DOHH2 (cell line): ENCODE measurements at regions not wholly inside any gene's neighbourhood (a gene's known extent, or its start where the extent isn't known, plus 50 kb on each side); places are given as distances from the start of the nearest gene placed in this dataset.

Experiments used
- H3F3A ChIP-seq: fragments of 200-600 bp; sonication (generic), shearing (Covaris generic); 2 replicates; pipeline ENCODE4 v1.6.0; 2016; ENCODE audit warnings: antibody characterized with exemption, mild to moderate bottlenecking; ENCODE audit not compliant: control insufficient read depth, insufficient read depth
- H3K27ac ChIP-seq: fragments of 200-600 bp; sonication (generic); 2 replicates; pipeline ENCODE4 v1.5.1; 2014; ENCODE audit warnings: low read depth, mild to moderate bottlenecking, low read length, moderate library complexity
- H3K27me3 ChIP-seq: fragments of 200-600 bp; sonication (generic); 2 replicates; pipeline ENCODE4 v1.6.1; 2014; ENCODE audit warnings: mild to moderate bottlenecking, low read length, mixed read lengths; ENCODE audit not compliant: control insufficient read depth
- H3K36me3 ChIP-seq: fragments of 200-600 bp; sonication (generic); 2 replicates; pipeline ENCODE4 v1.6.1; 2014; ENCODE audit warnings: mild to moderate bottlenecking, low read length, moderate library complexity, mixed read lengths; ENCODE audit not compliant: control insufficient read depth
- H3K4me1 ChIP-seq: fragments of 200-600 bp; sonication (generic); 2 replicates; pipeline ENCODE4 v1.6.1; 2014; ENCODE audit warnings: mild to moderate bottlenecking, low read length, mixed read lengths; ENCODE audit not compliant: control insufficient read depth
- H3K4me2 ChIP-seq: fragments of 200-600 bp; sonication (generic); 2 replicates; pipeline ENCODE4 v1.6.0; 2014; ENCODE audit warnings: mild to moderate bottlenecking, low read length, moderate library complexity
- H3K4me3 ChIP-seq: fragments of 200-600 bp; sonication (generic); 2 replicates; pipeline ENCODE4 v1.5.1; 2014; ENCODE audit warnings: mild to moderate bottlenecking, low read length, mixed read lengths
- H3K79me2 ChIP-seq: fragments of 200-600 bp; sonication (generic); 2 replicates; pipeline ENCODE4 v1.6.1; 2014; ENCODE audit warnings: mild to moderate bottlenecking, low read length, mixed read lengths; ENCODE audit not compliant: control insufficient read depth
- H3K9me2 ChIP-seq: fragments of 200-600 bp; sonication (generic); replicated peaks from 2 replicates; pipeline ENCODE4 v1.6.1; 2014; ENCODE audit warnings: mild to moderate bottlenecking, low read length, mixed read lengths; ENCODE audit not compliant: control insufficient read depth
- H3K9me3 ChIP-seq: fragments of 200-600 bp; sonication (generic); 2 replicates; pipeline ENCODE4 v1.6.1; 2014; ENCODE audit warnings: antibody characterized with exemption, low read length, mixed read lengths; ENCODE audit not compliant: control insufficient read depth, insufficient read depth
- H4K20me1 ChIP-seq: fragments of 200-600 bp; sonication (generic); 2 replicates; pipeline ENCODE4 v1.6.0; 2014; ENCODE audit warnings: low read depth, mild to moderate bottlenecking, antibody characterized with exemption, low read length, moderate library complexity; ENCODE audit not compliant: control insufficient read depth, insufficient read depth
- CTCF ChIP-seq: fragments of 200-600 bp; sonication (generic); IDR thresholded peaks from one replicate; pipeline ENCODE4 v1.5.1; 2014; ENCODE audit warnings: antibody characterized with exemption, mild to moderate bottlenecking, low read depth, low read length; ENCODE audit not compliant: poor library complexity, severe bottlenecking
- EZH2phosphoT487 ChIP-seq: fragments of 200-600 bp; sonication (generic); IDR thresholded peaks from 2 replicates; pipeline ENCODE4 v1.6.1; 2017; ENCODE audit warnings: borderline replicate concordance, mild to moderate bottlenecking, antibody characterized with exemption, low read length, moderate library complexity, mixed read lengths

- no peak overlapping the region for H3K27ac ChIP-seq
- H3K4me2 ChIP-seq: no peak overlapping the region
- no peaks in the 10 kb centered on the region for H3K27me3 ChIP-seq
- H3K9me2 ChIP-seq: no peaks in the 10 kb centered on the region
- H4K20me1 ChIP-seq: no peaks in the 10 kb centered on the region
- no peak for TF ChIP-seq CTCF
- no peak for TF ChIP-seq EZH2phosphoT487
- no peaks in the 10 kb centered on the region for H3K4me1 ChIP-seq
- H3K9me3 ChIP-seq: no peaks in the 10 kb centered on the region
- no peak overlapping the region for H3K4me3 ChIP-seq
- no peaks in the 10 kb centered on the region for H3F3A ChIP-seq
- H3K36me3 ChIP-seq: no peaks in the 10 kb centered on the region
- H3K79me2 ChIP-seq: no peaks in the 10 kb centered on the region
Observed at GRCh38 chr10:29950391-29950790, 109.0 kb downstream of the JCAD start.

- Histone ChIP-seq H4K20me1 (no peaks in the 10 kb centered on the region), H3K27ac (no peak overlapping the region), H3K27me3 (no peaks in the 10 kb centered on the region), H3K4me1 (no peaks in the 10 kb centered on the region), H3K9me3 (no peaks in the 10 kb centered on the region), H3F3A (no peaks in the 10 kb centered on the region), H3K9me2 (no peaks in the 10 kb centered on the region), H3K79me2 (no peaks in the 10 kb centered on the region), H3K36me3 (no peaks in the 10 kb centered on the region), H3K4me2 (no peak overlapping the region), H3K4me3 (no peak overlapping the region)
- no peak for TF ChIP-seq EZH2phosphoT487
- no peak for TF ChIP-seq CTCF
Observed at GRCh38 chr10:29949411-29950011, 109.9 kb downstream of the JCAD start.

GRCh38 chr10:29948881-29949355 is 110.5 kb downstream of the JCAD start:
- Histone ChIP-seq H3K79me2 (no peaks in the 10 kb centered on the region), H3K9me2 (no peaks in the 10 kb centered on the region), H3K9me3 (no peaks in the 10 kb centered on the region), H3K27me3 (no peaks in the 10 kb centered on the region), H3K27ac (no peak overlapping the region), H3K4me3 (no peak overlapping the region), H3K4me1 (no peaks in the 10 kb centered on the region), H3F3A (no peaks in the 10 kb centered on the region), H3K36me3 (no peaks in the 10 kb centered on the region), H3K4me2 (no peak overlapping the region), H4K20me1 (no peaks in the 10 kb centered on the region)
- TF ChIP-seq EZH2phosphoT487: no peak
- TF ChIP-seq CTCF: no peak
